Endothelial cell (in vitro differentiated cells): ENCODE measurements at regions not wholly inside any gene's neighbourhood (a gene's known extent, or its start where the extent isn't known, plus 50 kb on each side); places are given as distances from the start of the nearest gene placed in this dataset.

Source experiments
- DNase-seq: peaks from one replicate; pipeline ENCODE4 v3.0.0; 2021; ENCODE audit warnings: low spot score
- H3K27ac Mint-ChIP-seq: one replicate; pipeline ENCODE4 v1.8.0; 2021; ENCODE audit warnings: mixed read lengths, inconsistent platforms; ENCODE audit not compliant: unreplicated experiment
- H3K27me3 Mint-ChIP-seq: one replicate; pipeline ENCODE4 v1.8.0; 2021; ENCODE audit warnings: mild to moderate bottlenecking, moderate library complexity, mixed read lengths, inconsistent platforms; ENCODE audit not compliant: unreplicated experiment
- H3K36me3 Mint-ChIP-seq: one replicate; pipeline ENCODE4 v1.8.0; 2021; ENCODE audit warnings: mild to moderate bottlenecking, low read depth, mixed read lengths, inconsistent platforms; ENCODE audit not compliant: unreplicated experiment
- H3K4me1 Mint-ChIP-seq: one replicate; pipeline ENCODE4 v1.8.0; 2021; ENCODE audit warnings: mild to moderate bottlenecking, mixed read lengths, inconsistent platforms; ENCODE audit not compliant: unreplicated experiment
- H3K4me3 Mint-ChIP-seq: one replicate; pipeline ENCODE4 v1.8.0; 2021; ENCODE audit warnings: mild to moderate bottlenecking, mixed read lengths, inconsistent platforms; ENCODE audit not compliant: unreplicated experiment
- H3K9me3 Mint-ChIP-seq: one replicate; pipeline ENCODE4 v1.8.0; 2021; ENCODE audit warnings: mixed read lengths, inconsistent platforms; ENCODE audit not compliant: unreplicated experiment
- CTCF ChIP-seq: fragments of 200-600 bp; sonication (generic); IDR thresholded peaks from one replicate; pipeline ENCODE4 v1.5.0; 2021; ENCODE audit warnings: antibody characterized with exemption; ENCODE audit not compliant: unreplicated experiment

GRCh38 chr20:48096212-48096875 is 311.1 kb upstream of the SULF2 start:
- Mint-ChIP-seq H3K27me3 (peaks cover under 1% of the 10 kb centered on the region), H3K9me3 (no peaks in the 10 kb centered on the region), H3K4me3 (no peak overlapping the region), H3K27ac (no peak overlapping the region), H3K36me3 (no peaks in the 10 kb centered on the region), H3K4me1 (no peaks in the 10 kb centered on the region)
- no peak for DNase-seq
- TF ChIP-seq CTCF: no peak

GRCh38 chr20:48094944-48095343 is 309.7 kb upstream of the SULF2 start:
- Mint-ChIP-seq H3K9me3 (no peaks in the 10 kb centered on the region), H3K4me3 (no peak overlapping the region), H3K36me3 (no peaks in the 10 kb centered on the region), H3K27ac (no peak overlapping the region), H3K27me3 (no peaks in the 10 kb centered on the region), H3K4me1 (no peaks in the 10 kb centered on the region)
- TF ChIP-seq CTCF: no peak
- no peak for DNase-seq

GRCh38 chr20:48094196-48094749 is 309.0 kb upstream of the SULF2 start:
- Mint-ChIP-seq H3K27ac (no peak overlapping the region), H3K4me1 (no peaks in the 10 kb centered on the region), H3K9me3 (no peaks in the 10 kb centered on the region), H3K36me3 (peaks cover 6% of the 10 kb centered on the region), H3K4me3 (no peak overlapping the region), H3K27me3 (peaks cover 2% of the 10 kb centered on the region)
- DNase-seq: no peak
- TF ChIP-seq CTCF: no peak

- peaks cover 5% of the 10 kb centered on the region for H3K27me3 Mint-ChIP-seq
- no peak for DNase-seq
- no peak for TF ChIP-seq CTCF
- no peak overlapping the region for H3K27ac Mint-ChIP-seq
- no peak overlapping the region for H3K4me3 Mint-ChIP-seq
- no peaks in the 10 kb centered on the region for H3K4me1 Mint-ChIP-seq
- H3K36me3 Mint-ChIP-seq: peaks cover 6% of the 10 kb centered on the region
- H3K9me3 Mint-ChIP-seq: no peaks in the 10 kb centered on the region
Observed at GRCh38 chr20:48092596-48093280, 307.5 kb upstream of the SULF2 start.

GRCh38 chr20:48090784-48091183 is 305.5 kb upstream of the SULF2 start:
- no peaks in the 10 kb centered on the region for H3K4me1 Mint-ChIP-seq
- peaks cover 6% of the 10 kb centered on the region for H3K36me3 Mint-ChIP-seq
- no peak overlapping the region for H3K4me3 Mint-ChIP-seq
- H3K9me3 Mint-ChIP-seq: no peaks in the 10 kb centered on the region
- DNase-seq: no peak
- no peak overlapping the region for H3K27ac Mint-ChIP-seq
- H3K27me3 Mint-ChIP-seq: peaks cover 5% of the 10 kb centered on the region
- TF ChIP-seq CTCF: no peak
